ENCODE measurements at regions not wholly inside any gene's neighbourhood (a gene's known extent, or its start where the extent isn't known, plus 50 kb on each side); places are given as distances from the start of the nearest gene placed in this dataset.
A peak's percentile ranks its signal among the peaks of the same experiment; 100 is the strongest.

- no peak for DNase-seq
Measured at GRCh38 chr11:13062115-13062514, 53.0 kb downstream of the RASSF10 start.

GRCh38 chr11:13064593-13064992, 55.5 kb downstream of the RASSF10 start:
- DNase-seq, result no peak

GRCh38 chr11:13065200-13065787, 56.2 kb downstream of the RASSF10 start:
- DNase-seq, result no peak

GRCh38 chr11:13068211-13068610, 59.1 kb downstream of the RASSF10 start:
- DNase-seq, result no peak

GRCh38 chr11:13073119-13073981, 64.2 kb downstream of the RASSF10 start:
- DNase-seq, result no peak

GRCh38 chr11:13074714-13075464, 65.8 kb downstream of the RASSF10 start:
- DNase-seq, result no peak

GRCh38 chr11:13076961-13077360, 67.8 kb downstream of the RASSF10 start:
- no peak for DNase-seq

- DNase-seq, result no peak
Measured at GRCh38 chr11:13080861-13081260, 71.7 kb downstream of the RASSF10 start.

GRCh38 chr11:13082588-13082987, 73.5 kb downstream of the RASSF10 start:
- DNase-seq, result no peak

GRCh38 chr11:13090228-13090708, 81.2 kb downstream of the RASSF10 start:
- no peak for DNase-seq

GRCh38 chr11:13091373-13091772, 82.3 kb downstream of the RASSF10 start:
- DNase-seq, result peak; percentile 29

- peak; percentile 43 for DNase-seq
Measured at GRCh38 chr11:13091804-13092203, 82.7 kb downstream of the RASSF10 start.

- DNase-seq, result no peak
Measured at GRCh38 chr11:13094930-13095687, 86.0 kb downstream of the RASSF10 start.

GRCh38 chr11:13098063-13098462, 88.9 kb downstream of the RASSF10 start:
- DNase-seq, result no peak

GRCh38 chr11:13098616-13099289, 89.6 kb downstream of the RASSF10 start:
- no peak for DNase-seq

GRCh38 chr11:13101644-13102512, 92.8 kb downstream of the RASSF10 start:
- no peak for DNase-seq

GRCh38 chr11:13102513-13102840, 93.4 kb downstream of the RASSF10 start:
- DNase-seq, result no peak

GRCh38 chr11:13102865-13103539, 93.9 kb downstream of the RASSF10 start:
- no peak for DNase-seq

- DNase-seq, result no peak
Measured at GRCh38 chr11:13103962-13104554, 94.9 kb downstream of the RASSF10 start.

GRCh38 chr11:13104619-13105236, 95.6 kb downstream of the RASSF10 start:
- DNase-seq, result no peak

All from DMS79 (cell line).